ENCODE measurements at regions not wholly inside any gene's neighbourhood (a gene's known extent, or its start where the extent isn't known, plus 50 kb on each side); places are given as distances from the start of the nearest gene placed in this dataset.

GRCh38 chr6:44062105-44062770, 65.0 kb downstream of the MRPL14 start:
- Histone ChIP-seq H2AFZ (ENCODE audit: low read length) (no peak overlapping the region), H3K4me2 (ENCODE audit: low read depth, low read length) (no peak overlapping the region), H3K36me3 (replicated peaks in 1 of 2; ENCODE audit: control insufficient read depth in 1 of 2, insufficient read depth in 2 of 2, low read length in 2 of 2) (no peaks in the 10 kb centered on the region), H3K79me2 (ENCODE audit: insufficient read depth, low read length) (no peaks in the 10 kb centered on the region), H4K20me1 (ENCODE audit: insufficient read depth, low read length) (no peaks in the 10 kb centered on the region), H3K9me3 (ENCODE audit: low read length) (no peaks in the 10 kb centered on the region), H3K9ac (ENCODE audit: insufficient read depth, low read depth, low read length) (no peak overlapping the region), H3K27me3 (ENCODE audit: control insufficient read depth in 1 of 2, insufficient read depth in 2 of 2, low read length in 2 of 2) (peaks cover 0 to 23% of the 10 kb centered on the region in 2 experiments; a peak in 4 of 5 replicates), H3K4me1 (ENCODE audit: insufficient read depth, low read length) (peaks cover 86% of the 10 kb centered on the region), H3K27ac (ENCODE audit: extremely low read length, insufficient read depth, low read length) (no peak overlapping the region), H3K4me3 (replicated peaks in 1 of 3; ENCODE audit: insufficient read depth in 1 of 3, low read depth in 2 of 3, low read length in 3 of 3) (no peak overlapping the region)
- DNase-seq (ENCODE audit: low spot score): no peak
- FAIRE-seq: no peak
- 59% methylated on average over 3 of the region's 3 CpGs for WGBS (ENCODE audit: low lambda C conversion rate)
- ATAC-seq: no peak
- intact Hi-C loops (cut with micrococcal nuclease; ENCODE audit: unreplicated experiment) (no loop called here), in situ Hi-C loops (cut with HindIII; ENCODE audit: extremely low pct_ligation_motif_present, low pct_unique_long_range_greater_than_20kb) (no loop called here)
- TF ChIP-seq RARA (CRISPR knock-in tag; IDR thresholded peaks at IDR 0.05) (0 out of 2 replicates have a peak, but pooled peaks have one; percentile 19), TAF15 (IDR thresholded peaks at IDR 0.05; ENCODE audit: low read depth, low read length, poor library complexity, severe bottlenecking) (no peak), ZNF687 (CRISPR knock-in tag; IDR thresholded peaks at IDR 0.05) (peak; percentile 40), HIC2 (CRISPR knock-in tag; IDR thresholded peaks at IDR 0.05; ENCODE audit: low read depth) (peak; percentile 88; the same call in 1 of the 2 replicates), ZSCAN30 (CRISPR knock-in tag; IDR thresholded peaks at IDR 0.05) (no peak), MAX (IDR thresholded peaks at IDR 0.05) (peak; percentile 69; the same call in 1 of the 2 replicates), KDM5B (CRISPR knock-in tag; IDR thresholded peaks at IDR 0.05; ENCODE audit: borderline replicate concordance) (0 out of 2 replicates have a peak, but pooled peaks have one; percentile 9), MEIS2 (CRISPR knock-in tag; IDR thresholded peaks at IDR 0.05) (0 out of 2 replicates have a peak, but pooled peaks have one; percentile 7), HNRNPL (IDR thresholded peaks at IDR 0.05; ENCODE audit: low read depth, low read length) (peak; percentile 82), ZNF891 (CRISPR knock-in tag; IDR thresholded peaks at IDR 0.05) (0 out of 2 replicates have a peak, but pooled peaks have one; percentile 31), ZBTB21 (CRISPR knock-in tag; IDR thresholded peaks at IDR 0.05) (no peak), ZBTB3 (CRISPR knock-in tag; IDR thresholded peaks at IDR 0.05; ENCODE audit: borderline replicate concordance, low read depth) (0 out of 2 replicates have a peak, but pooled peaks have one; percentile 3), SALL1 (CRISPR knock-in tag; IDR thresholded peaks at IDR 0.05) (peak; percentile 28; the same call in 1 of the 2 replicates)
- POLR2A ChIA-PET: interaction anchor here (1.0 kb wide), 1 partner anchor 11 kb away, joined by 3 read pairs; no protein-coding TSS in a partner anchor
- CTCF ChIA-PET (ENCODE audit: low intra/inter-chr PET ratio, low total read pairs): no interaction called here
- BruUV-seq (replicated peaks): no TSS peak
